Fibroblast of lung (primary cell): ENCODE measurements at regions not wholly inside any gene's neighbourhood (a gene's known extent, or its start where the extent isn't known, plus 50 kb on each side); places are given as distances from the start of the nearest gene placed in this dataset.
A peak's percentile ranks its signal among the peaks of the same experiment; 100 is the strongest.

ENCODE experiments used
- DNase-seq, 2 donors: peaks; one replicate each; pipeline versions ENCODE4 v3.0.0 to v3.0.0-alpha.2; 2010; ENCODE audit warnings: low read depth in 2 of 2
- H2AFZ ChIP-seq: 2 replicates; pipeline ENCODE4 v1.5.1; 2012; ENCODE audit warnings: low read length, control low read depth, inconsistent platforms
- H3K27ac ChIP-seq: 2 replicates; pipeline ENCODE4 v1.5.1; 2011; ENCODE audit warnings: low read length, control low read depth; ENCODE audit not compliant: insufficient read depth
- H3K27me3 ChIP-seq: 2 replicates; pipeline ENCODE4 v1.5.1; 2011; ENCODE audit warnings: mild to moderate bottlenecking, low read length; ENCODE audit not compliant: control insufficient read depth, insufficient read depth
- H3K36me3 ChIP-seq: 2 replicates; pipeline ENCODE4 v1.5.1; 2011; ENCODE audit warnings: low read length; ENCODE audit not compliant: control insufficient read depth, insufficient read depth
- H3K4me1 ChIP-seq: 2 replicates; pipeline ENCODE4 v1.5.1; 2011; ENCODE audit warnings: low read length; ENCODE audit not compliant: control insufficient read depth, insufficient read depth; ENCODE audit errors: extremely low read depth
- H3K4me2 ChIP-seq: 2 replicates; pipeline ENCODE4 v1.5.1; 2011; ENCODE audit warnings: low read length, control low read depth; ENCODE audit not compliant: insufficient read depth; ENCODE audit errors: extremely low read depth
- H3K4me3 ChIP-seq, 4 experiments: fragments of 200-600 bp in 1 of 4; sonication (generic) in 1 of 4; replicated peaks in 1 of 4; 2 replicates each; pipeline ENCODE4 v1.5.1; 2011 to 2016; ENCODE audit warnings: low read length in 4 of 4, low read depth in 3 of 4, mild to moderate bottlenecking in 3 of 4, control low read depth in 2 of 4, inconsistent platforms in 1 of 4, mixed read lengths in 1 of 4; ENCODE audit not compliant: insufficient read depth in 1 of 4; ENCODE audit errors: control extremely low read depth in 1 of 4
- H3K79me2 ChIP-seq: 2 replicates; pipeline ENCODE4 v1.5.1; 2012; ENCODE audit warnings: mild to moderate bottlenecking, low read length, inconsistent platforms; ENCODE audit not compliant: control insufficient read depth, insufficient read depth
- H3K9ac ChIP-seq: 2 replicates; pipeline ENCODE4 v1.5.1; 2011; ENCODE audit warnings: mild to moderate bottlenecking, low read length, control low read depth; ENCODE audit not compliant: insufficient read depth
- H3K9me3 ChIP-seq: 2 replicates; pipeline ENCODE4 v1.5.1; 2012; ENCODE audit warnings: low read depth, low read length; ENCODE audit not compliant: control insufficient read depth, insufficient read depth
- H4K20me1 ChIP-seq: 2 replicates; pipeline ENCODE4 v1.5.1; 2011; ENCODE audit warnings: low read length; ENCODE audit not compliant: control insufficient read depth, insufficient read depth; ENCODE audit errors: extremely low read depth
- EZH2 ChIP-seq: IDR thresholded peaks from 2 replicates; pipeline ENCODE4 v1.5.1; 2012; ENCODE audit warnings: low read length, control low read depth, mild to moderate bottlenecking; ENCODE audit errors: missing control alignments
- TF ChIP-seq, protein P1 (sequence below), 2 donors: IDR thresholded peaks in 1 of 2; conservative IDR thresholded peaks in 1 of 2; 1 replicate in 1 of 2; 2 replicates in 1 of 2; pipeline ENCODE4 v1.5.1; 2011 to 2012; ENCODE audit warnings: low read length in 2 of 2, control low read depth in 1 of 2, inconsistent platforms in 1 of 2, low read depth in 1 of 2, mild to moderate bottlenecking in 1 of 2

- H3K79me2 ChIP-seq: no peaks in the 10 kb centered on the region
- H3K9ac ChIP-seq: no peak overlapping the region
- no peak overlapping the region for H3K4me3 ChIP-seq
- DNase-seq: no peak
- H3K4me1 ChIP-seq: no peaks in the 10 kb centered on the region
- H4K20me1 ChIP-seq: no peaks in the 10 kb centered on the region
- H3K27ac ChIP-seq: no peak overlapping the region
- no peaks in the 10 kb centered on the region for H3K27me3 ChIP-seq
- H3K9me3 ChIP-seq: no peaks in the 10 kb centered on the region
- TF ChIP-seq EZH2: no peak
- TF ChIP-seq, protein P1, sequence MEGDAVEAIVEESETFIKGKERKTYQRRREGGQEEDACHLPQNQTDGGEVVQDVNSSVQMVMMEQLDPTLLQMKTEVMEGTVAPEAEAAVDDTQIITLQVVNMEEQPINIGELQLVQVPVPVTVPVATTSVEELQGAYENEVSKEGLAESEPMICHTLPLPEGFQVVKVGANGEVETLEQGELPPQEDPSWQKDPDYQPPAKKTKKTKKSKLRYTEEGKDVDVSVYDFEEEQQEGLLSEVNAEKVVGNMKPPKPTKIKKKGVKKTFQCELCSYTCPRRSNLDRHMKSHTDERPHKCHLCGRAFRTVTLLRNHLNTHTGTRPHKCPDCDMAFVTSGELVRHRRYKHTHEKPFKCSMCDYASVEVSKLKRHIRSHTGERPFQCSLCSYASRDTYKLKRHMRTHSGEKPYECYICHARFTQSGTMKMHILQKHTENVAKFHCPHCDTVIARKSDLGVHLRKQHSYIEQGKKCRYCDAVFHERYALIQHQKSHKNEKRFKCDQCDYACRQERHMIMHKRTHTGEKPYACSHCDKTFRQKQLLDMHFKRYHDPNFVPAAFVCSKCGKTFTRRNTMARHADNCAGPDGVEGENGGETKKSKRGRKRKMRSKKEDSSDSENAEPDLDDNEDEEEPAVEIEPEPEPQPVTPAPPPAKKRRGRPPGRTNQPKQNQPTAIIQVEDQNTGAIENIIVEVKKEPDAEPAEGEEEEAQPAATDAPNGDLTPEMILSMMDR (conservative IDR thresholded peaks at IDR 0.05 in 1 of 2, IDR thresholded peaks at IDR 0.05 in 1 of 2; ENCODE audit: low read depth in 1 of 2, low read length in 2 of 2): no peak
- no peaks in the 10 kb centered on the region for H3K36me3 ChIP-seq
- H3K4me2 ChIP-seq: no peak overlapping the region
- H2AFZ ChIP-seq: no peak overlapping the region
These were observed 380.7 kb upstream of the TRIB2 start for GRCh38 chr2:12335995-12336394.

- Histone ChIP-seq H2AFZ (no peak overlapping the region), H3K4me2 (no peak overlapping the region), H4K20me1 (no peaks in the 10 kb centered on the region), H3K9me3 (no peaks in the 10 kb centered on the region), H3K4me1 (no peaks in the 10 kb centered on the region), H3K36me3 (no peaks in the 10 kb centered on the region), H3K27me3 (no peaks in the 10 kb centered on the region), H3K4me3 (no peak overlapping the region), H3K79me2 (no peaks in the 10 kb centered on the region), H3K27ac (no peak overlapping the region), H3K9ac (no peak overlapping the region)
- no peak for DNase-seq
- TF ChIP-seq, protein P1 (conservative IDR thresholded peaks at IDR 0.05 in 1 of 2, IDR thresholded peaks at IDR 0.05 in 1 of 2; ENCODE audit: low read depth in 1 of 2, low read length in 2 of 2): no peak
- TF ChIP-seq EZH2: no peak
These were observed 377.6 kb upstream of the TRIB2 start for GRCh38 chr2:12338946-12339697.

DNA sequence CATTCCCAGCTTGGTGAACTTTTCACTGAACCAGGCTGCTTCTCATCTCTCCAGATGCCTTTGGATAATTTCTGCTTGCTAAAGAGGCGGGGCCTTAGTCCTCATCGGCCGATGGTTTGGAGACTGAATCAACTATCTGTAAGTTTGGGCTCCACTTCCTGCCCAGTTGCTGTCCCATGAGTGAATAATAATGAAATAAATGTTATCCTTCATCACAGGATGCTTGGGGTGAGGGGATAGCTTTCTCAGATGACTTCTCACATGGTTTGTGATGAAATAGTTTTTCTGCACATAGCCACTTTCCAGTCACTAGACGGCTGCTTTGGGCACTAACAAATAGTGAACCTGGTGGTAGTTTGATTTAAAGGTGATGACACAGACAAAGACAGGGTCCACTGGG is 376.6 kb upstream of the TRIB2 start:
- Histone ChIP-seq H3K79me2 (no peaks in the 10 kb centered on the region), H3K27ac (no peak overlapping the region), H3K4me3 (no peak overlapping the region), H3K4me2 (no peak overlapping the region), H3K9me3 (no peaks in the 10 kb centered on the region), H3K4me1 (no peaks in the 10 kb centered on the region), H2AFZ (no peak overlapping the region), H3K36me3 (no peaks in the 10 kb centered on the region), H3K27me3 (no peaks in the 10 kb centered on the region), H4K20me1 (no peaks in the 10 kb centered on the region), H3K9ac (no peak overlapping the region)
- TF ChIP-seq, protein P1 (conservative IDR thresholded peaks at IDR 0.05 in 1 of 2, IDR thresholded peaks at IDR 0.05 in 1 of 2; ENCODE audit: low read depth in 1 of 2, low read length in 2 of 2): no peak
- no peak for TF ChIP-seq EZH2
- DNase-seq: peak; percentile 46 to 69
